ENCODE measurements at regions not wholly inside any gene's neighbourhood (a gene's known extent, or its start where the extent isn't known, plus 50 kb on each side); places are given as distances from the start of the nearest gene placed in this dataset.

GRCh38 chr4:84058201-84058600 is 440.9 kb downstream of the NKX6-1 start:
- TF ChIP-seq CTCF (IDR thresholded peaks at IDR 0.05 in 4 of 5, conservative IDR thresholded peaks at IDR 0.05 in 1 of 5) (no peak), POLR2A (IDR thresholded peaks at IDR 0.05) (no peak)
